HEK293T (cell line): ENCODE measurements at regions not wholly inside any gene's neighbourhood (a gene's known extent, or its start where the extent isn't known, plus 50 kb on each side); places are given as distances from the start of the nearest gene placed in this dataset.

Source experiments
- ARNT ChIP-seq: fragments of 450-650 bp; IDR thresholded peaks from 2 replicates; pipeline ENCODE4 v1.6.1; 2017; ENCODE audit warnings: mild to moderate bottlenecking
- CTBP1 ChIP-seq: fragments of 450-650 bp; IDR thresholded peaks from 2 replicates; pipeline ENCODE4 v1.6.1; 2016; ENCODE audit warnings: borderline replicate concordance
- FOXA1 ChIP-seq: fragments of 450-650 bp; IDR thresholded peaks from 2 replicates; pipeline ENCODE4 v1.6.1; 2016; ENCODE audit warnings: mild to moderate bottlenecking
- FOXM1 ChIP-seq: fragments of 450-650 bp; IDR thresholded peaks from 2 replicates; pipeline ENCODE4 v1.6.1; 2017; ENCODE audit warnings: mild to moderate bottlenecking, borderline replicate concordance
- HDGF ChIP-seq: fragments of 450-650 bp; IDR thresholded peaks from 2 replicates; pipeline ENCODE4 v1.6.1; 2017; ENCODE audit warnings: antibody characterized with exemption, borderline replicate concordance
- NFRKB ChIP-seq: fragments of 450-650 bp; IDR thresholded peaks from 2 replicates; pipeline ENCODE4 v1.6.1; 2016; ENCODE audit warnings: mild to moderate bottlenecking, moderate library complexity
- SP1 ChIP-seq: fragments of 450-650 bp; IDR thresholded peaks from 2 replicates; pipeline ENCODE4 v1.6.1; 2017
- SUZ12 ChIP-seq: fragments of 450-650 bp; IDR thresholded peaks from 2 replicates; pipeline ENCODE4 v1.6.1; 2016; ENCODE audit warnings: mild to moderate bottlenecking
- TARDBP ChIP-seq: fragments of 450-650 bp; IDR thresholded peaks from 2 replicates; pipeline ENCODE4 v1.6.1; 2016

DNA sequence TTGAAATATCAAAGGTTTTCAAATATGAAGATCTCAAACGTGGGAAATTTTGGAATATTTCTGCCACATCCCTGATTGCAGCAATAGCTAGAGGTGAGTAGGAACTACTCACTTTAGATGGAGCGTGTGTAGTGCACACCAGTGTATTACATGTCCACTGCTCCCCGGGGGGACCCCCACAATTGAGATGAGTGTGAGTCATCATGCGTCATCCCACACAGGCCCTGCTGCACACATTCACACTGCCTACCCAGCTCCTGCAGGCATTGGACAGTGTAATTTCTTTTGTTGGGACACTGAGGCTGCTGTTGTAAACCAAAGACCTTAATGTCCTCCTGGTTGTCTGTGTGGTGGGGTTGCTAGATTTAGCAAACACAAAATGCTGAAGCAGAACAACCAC, 280.0 kb downstream of the GAS1 start:
- TF ChIP-seq SUZ12: no peak
- no peak for TF ChIP-seq FOXA1
- TF ChIP-seq SP1: no peak
- no peak for TF ChIP-seq HDGF
- no peak for TF ChIP-seq TARDBP
- TF ChIP-seq NFRKB: no peak
- no peak for TF ChIP-seq FOXM1
- no peak for TF ChIP-seq CTBP1
- TF ChIP-seq ARNT: no peak
